Putamen (tissue), 1 donor: ENCODE measurements at regions not wholly inside any gene's neighbourhood (a gene's known extent, or its start where the extent isn't known, plus 50 kb on each side); places are given as distances from the start of the nearest gene placed in this dataset.

Source experiments
- DNase-seq: peaks from one replicate; pipeline ENCODE4 v3.0.0-alpha.2; 2016; ENCODE audit warnings: low spot score

- DNase-seq: no peak
Measured at GRCh38 chr10:8897769-8898168, 843.3 kb downstream of the GATA3 start.

- no peak for DNase-seq
Measured at GRCh38 chr10:8898745-8899330, 844.4 kb downstream of the GATA3 start.

GRCh38 chr10:8902926-8903325, 848.4 kb downstream of the GATA3 start:
- no peak for DNase-seq

- DNase-seq: no peak
Measured at GRCh38 chr10:8908013-8908412, 853.5 kb downstream of the GATA3 start.

- no peak for DNase-seq
Measured at GRCh38 chr10:8910314-8910713, 855.8 kb downstream of the GATA3 start.

- DNase-seq: no peak
Measured at GRCh38 chr10:8911032-8911431, 856.5 kb downstream of the GATA3 start.

GRCh38 chr10:8912108-8912507, 857.6 kb downstream of the GATA3 start:
- DNase-seq: no peak

- DNase-seq: no peak
Measured at GRCh38 chr10:8913720-8914119, 859.2 kb downstream of the GATA3 start.

- DNase-seq: no peak
Measured at GRCh38 chr10:8919280-8919679, 864.8 kb downstream of the GATA3 start.

- no peak for DNase-seq
Measured at GRCh38 chr10:8921568-8921967, 867.1 kb downstream of the GATA3 start.

GRCh38 chr10:8923096-8923495, 868.6 kb downstream of the GATA3 start:
- DNase-seq: no peak

- DNase-seq: no peak
Measured at GRCh38 chr10:8927705-8928104, 873.2 kb downstream of the GATA3 start.

GRCh38 chr10:8946451-8946850, 892.0 kb downstream of the GATA3 start:
- DNase-seq: no peak

- DNase-seq: no peak
Measured at GRCh38 chr10:8950978-8951377, 896.5 kb downstream of the GATA3 start.

GRCh38 chr10:8951440-8952089, 897.1 kb downstream of the GATA3 start:
- DNase-seq: no peak

- no peak for DNase-seq
Measured at GRCh38 chr10:8956400-8956799, 901.9 kb downstream of the GATA3 start.

GRCh38 chr10:8962249-8962648, 907.8 kb downstream of the GATA3 start:
- no peak for DNase-seq

GRCh38 chr10:8967061-8967460, 912.6 kb downstream of the GATA3 start:
- no peak for DNase-seq

GRCh38 chr10:8969853-8970252, 915.4 kb downstream of the GATA3 start:
- DNase-seq: no peak

GRCh38 chr10:8975535-8975934, 921.0 kb downstream of the GATA3 start:
- no peak for DNase-seq

- DNase-seq: no peak
Measured at GRCh38 chr10:8978100-8978499, 923.6 kb downstream of the GATA3 start.

- DNase-seq: peak; percentile 52
Measured at GRCh38 chr10:8979976-8980375, 925.5 kb downstream of the GATA3 start.

- no peak for DNase-seq
Measured at GRCh38 chr10:8981277-8981676, 926.8 kb downstream of the GATA3 start.

GRCh38 chr10:8985651-8986050, 931.2 kb downstream of the GATA3 start:
- no peak for DNase-seq
